OCI-LY7 (cell line): ENCODE measurements at regions not wholly inside any gene's neighbourhood (a gene's known extent, or its start where the extent isn't known, plus 50 kb on each side); places are given as distances from the start of the nearest gene placed in this dataset.

Experiments
- BruUV-seq: library from RNA; stranded (reverse); fragments of 400-500 nt; replicated peaks from 2 replicates; lab custom pipeline; 2021; lab: Mats Ljungman, UMichigan
- CTCF ChIA-PET: fragments of 300-600 bp; sonication (Branson Sonifier 250); formaldehyde crosslinking; loops from one replicate; lab custom pipeline; 2022; ENCODE audit warnings: antibody characterized with exemption; ENCODE audit not compliant: unreplicated experiment; lab: Charles Lee
- POLR2A ChIA-PET: fragments of 300-600 bp; sonication (Branson Sonifier 250); formaldehyde crosslinking; loops from one replicate; lab custom pipeline; 2022; ENCODE audit warnings: antibody characterized with exemption; lab: Charles Lee
- DNase-seq: peaks from one replicate; pipeline ENCODE4 v3.0.0-alpha.2; 2015; ENCODE audit warnings: low spot score
- H2AFZ ChIP-seq: fragments of 200-600 bp; sonication (generic), shearing (Covaris generic); 2 replicates; pipeline ENCODE4 v1.6.1; 2014; ENCODE audit warnings: mild to moderate bottlenecking, antibody characterized with exemption, low read length, moderate library complexity
- H3K27ac ChIP-seq: fragments of 200-600 bp; sonication (generic); 2 replicates; pipeline ENCODE4 v1.5.1; 2014; ENCODE audit warnings: mixed run types, low read depth, mild to moderate bottlenecking, moderate library complexity, low read length, inconsistent platforms; ENCODE audit not compliant: poor library complexity, severe bottlenecking
- H3K36me3 ChIP-seq: fragments of 200-600 bp; sonication (generic); 2 replicates; pipeline ENCODE4 v1.6.1; 2014; ENCODE audit warnings: mild to moderate bottlenecking, antibody characterized with exemption, low read length, moderate library complexity, mixed read lengths; ENCODE audit not compliant: insufficient read depth
- H3K4me1 ChIP-seq: fragments of 200-600 bp; sonication (generic); 2 replicates; pipeline ENCODE4 v1.5.1; 2014; ENCODE audit warnings: mild to moderate bottlenecking, low read length; ENCODE audit not compliant: insufficient read depth, poor library complexity, severe bottlenecking
- H3K4me2 ChIP-seq: fragments of 200-600 bp; sonication (generic); 2 replicates; pipeline ENCODE4 v1.6.1; 2014; ENCODE audit warnings: mild to moderate bottlenecking, low read length
- H3K4me3 ChIP-seq: fragments of 200-600 bp; sonication (generic); 2 replicates; pipeline ENCODE4 v1.5.1; 2014; ENCODE audit warnings: mild to moderate bottlenecking, low read depth, low read length; ENCODE audit not compliant: poor library complexity, severe bottlenecking
- H3K79me2 ChIP-seq: fragments of 200-600 bp; sonication (generic); 2 replicates; pipeline ENCODE4 v1.6.1; 2016; ENCODE audit warnings: low read depth, mild to moderate bottlenecking, low read length, moderate library complexity, mixed read lengths; ENCODE audit not compliant: insufficient read depth
- H3K9me2 ChIP-seq: fragments of 200-600 bp; sonication (generic); 2 replicates; pipeline ENCODE4 v1.6.1; 2016; ENCODE audit warnings: mild to moderate bottlenecking, low read length, mixed read lengths; ENCODE audit not compliant: insufficient read depth
- H3K9me3 ChIP-seq: fragments of 200-600 bp; sonication (generic); 2 replicates; pipeline ENCODE4 v1.6.1; 2014; ENCODE audit warnings: mild to moderate bottlenecking, mixed run types, low read length, mixed read lengths
- H4K20me1 ChIP-seq: fragments of 200-600 bp; sonication (generic); 2 replicates; pipeline ENCODE4 v1.6.1; 2014; ENCODE audit warnings: mild to moderate bottlenecking, antibody characterized with exemption, low read length, moderate library complexity, mixed read lengths; ENCODE audit not compliant: insufficient read depth
- EZH2phosphoT487 ChIP-seq: fragments of 200-600 bp; sonication (generic); IDR thresholded peaks from 2 replicates; pipeline ENCODE4 v1.6.1; 2018; ENCODE audit warnings: low read depth, borderline replicate concordance, mild to moderate bottlenecking, mixed run types, antibody characterized with exemption, low read length, moderate library complexity, mixed read lengths
- intact Hi-C: fragments of 100-400 bp; cut with micrococcal nuclease; formaldehyde crosslinking; loops from one replicate; pipeline ENCODE4 v1.10.0; 2022; ENCODE audit not compliant: unreplicated experiment
- TF ChIP-seq, protein P1 (sequence below): fragments of 200-600 bp; sonication (generic); conservative IDR thresholded peaks from 2 replicates; pipeline ENCODE4 v1.5.1; 2014; ENCODE audit warnings: mild to moderate bottlenecking, antibody characterized with exemption, low read length, moderate library complexity, mixed read lengths

DNA sequence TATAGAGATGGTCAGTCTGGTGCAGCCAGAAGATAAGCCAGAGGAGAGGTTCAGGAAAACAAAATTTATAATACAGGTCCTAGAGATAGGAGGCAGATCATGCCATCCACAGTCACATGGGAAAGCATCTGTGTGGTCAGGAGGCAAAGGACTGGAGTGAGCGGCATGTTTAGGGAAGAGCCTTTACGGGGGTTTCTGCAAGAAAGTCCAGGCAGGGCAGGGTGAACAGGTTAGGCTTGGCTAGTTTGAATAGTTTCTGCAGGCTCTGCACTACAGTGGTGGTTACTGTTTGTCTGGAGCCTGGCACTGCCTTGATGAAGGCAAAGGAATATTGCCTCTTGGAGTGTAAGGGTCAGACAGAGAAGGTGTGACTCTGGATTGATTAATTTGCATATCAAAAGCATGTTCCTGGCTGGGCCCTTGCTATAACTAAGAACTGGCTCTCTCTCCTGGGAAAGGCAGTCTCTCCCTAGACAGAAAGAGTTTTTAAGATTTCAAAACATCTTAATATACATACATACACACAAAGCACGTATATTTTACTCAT is 1034.7 kb upstream of the CHAC2 start:
- H3K9me2 ChIP-seq: no peaks in the 10 kb centered on the region
- no peaks in the 10 kb centered on the region for H3K4me1 ChIP-seq
- H3K4me3 ChIP-seq: no peak overlapping the region
- DNase-seq: no peak
- no peaks in the 10 kb centered on the region for H3K9me3 ChIP-seq
- ChIA-PET POLR2A (no interaction called here), CTCF (no interaction called here)
- no TSS peak for BruUV-seq
- intact Hi-C loops: no loop called here
- H3K27ac ChIP-seq: no peak overlapping the region
- no peaks in the 10 kb centered on the region for H3K36me3 ChIP-seq
- H4K20me1 ChIP-seq: no peaks in the 10 kb centered on the region
- H3K79me2 ChIP-seq: no peaks in the 10 kb centered on the region
- no peak overlapping the region for H2AFZ ChIP-seq
- TF ChIP-seq, protein P1, sequence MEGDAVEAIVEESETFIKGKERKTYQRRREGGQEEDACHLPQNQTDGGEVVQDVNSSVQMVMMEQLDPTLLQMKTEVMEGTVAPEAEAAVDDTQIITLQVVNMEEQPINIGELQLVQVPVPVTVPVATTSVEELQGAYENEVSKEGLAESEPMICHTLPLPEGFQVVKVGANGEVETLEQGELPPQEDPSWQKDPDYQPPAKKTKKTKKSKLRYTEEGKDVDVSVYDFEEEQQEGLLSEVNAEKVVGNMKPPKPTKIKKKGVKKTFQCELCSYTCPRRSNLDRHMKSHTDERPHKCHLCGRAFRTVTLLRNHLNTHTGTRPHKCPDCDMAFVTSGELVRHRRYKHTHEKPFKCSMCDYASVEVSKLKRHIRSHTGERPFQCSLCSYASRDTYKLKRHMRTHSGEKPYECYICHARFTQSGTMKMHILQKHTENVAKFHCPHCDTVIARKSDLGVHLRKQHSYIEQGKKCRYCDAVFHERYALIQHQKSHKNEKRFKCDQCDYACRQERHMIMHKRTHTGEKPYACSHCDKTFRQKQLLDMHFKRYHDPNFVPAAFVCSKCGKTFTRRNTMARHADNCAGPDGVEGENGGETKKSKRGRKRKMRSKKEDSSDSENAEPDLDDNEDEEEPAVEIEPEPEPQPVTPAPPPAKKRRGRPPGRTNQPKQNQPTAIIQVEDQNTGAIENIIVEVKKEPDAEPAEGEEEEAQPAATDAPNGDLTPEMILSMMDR: no peak
- TF ChIP-seq EZH2phosphoT487: no peak
- no peak overlapping the region for H3K4me2 ChIP-seq

DNA sequence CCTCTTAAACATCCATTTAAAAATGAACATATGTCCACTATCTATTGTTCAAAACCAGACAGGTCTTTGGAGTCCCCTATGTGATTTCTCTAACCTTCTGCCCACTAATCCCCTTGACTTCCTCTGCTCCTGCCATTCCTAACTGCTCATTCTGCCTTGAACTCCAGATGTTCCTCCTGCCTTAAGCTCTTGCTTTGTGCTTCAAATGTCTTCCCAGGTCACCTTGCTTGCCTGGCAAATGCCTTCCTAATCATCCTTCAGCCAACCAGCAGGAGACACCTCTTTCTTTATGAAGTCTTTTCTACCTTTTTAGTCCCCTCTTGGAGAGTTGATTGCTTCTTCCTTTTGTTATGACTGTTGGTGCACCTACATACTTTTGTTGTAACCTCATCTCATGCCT is 1043.0 kb upstream of the CHAC2 start:
- BruUV-seq: no TSS peak
- DNase-seq: no peak
- POLR2A ChIA-PET: no interaction called here
- intact Hi-C loops: no loop called here
- no peaks in the 10 kb centered on the region for H3K79me2 ChIP-seq
- no peak overlapping the region for H3K27ac ChIP-seq
- H3K9me3 ChIP-seq: no peaks in the 10 kb centered on the region
- H3K4me2 ChIP-seq: no peak overlapping the region
- H3K36me3 ChIP-seq: no peaks in the 10 kb centered on the region
- CTCF ChIA-PET: no interaction called here
- TF ChIP-seq EZH2phosphoT487: no peak
- TF ChIP-seq, protein P1: no peak
- no peaks in the 10 kb centered on the region for H3K9me2 ChIP-seq
- H3K4me1 ChIP-seq: no peaks in the 10 kb centered on the region
- H2AFZ ChIP-seq: no peak overlapping the region
- no peaks in the 10 kb centered on the region for H4K20me1 ChIP-seq
- no peak overlapping the region for H3K4me3 ChIP-seq

DNA sequence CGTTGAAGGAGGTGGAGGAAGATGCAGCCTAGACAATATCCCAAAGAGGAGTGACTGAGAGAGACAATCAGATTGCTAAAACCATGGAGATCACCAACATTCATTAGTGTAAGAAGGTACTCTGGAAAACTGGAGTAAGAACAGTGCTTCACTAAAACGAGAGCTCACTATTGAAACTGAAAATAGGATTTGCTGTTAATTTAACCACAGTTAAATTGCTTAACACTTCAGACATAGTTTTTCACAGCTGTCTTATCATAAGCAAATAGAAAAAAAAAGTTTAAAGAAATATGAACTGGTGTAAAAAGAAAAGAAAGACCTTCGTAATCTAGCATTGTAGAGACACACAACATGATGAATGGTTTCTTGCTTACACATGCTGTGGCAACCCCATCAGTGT is 1049.8 kb upstream of the CHAC2 start:
- Histone ChIP-seq H3K4me1 (no peaks in the 10 kb centered on the region), H4K20me1 (no peaks in the 10 kb centered on the region), H3K4me3 (no peak overlapping the region), H2AFZ (no peak overlapping the region), H3K4me2 (no peak overlapping the region), H3K9me3 (no peaks in the 10 kb centered on the region), H3K27ac (no peak overlapping the region), H3K79me2 (no peaks in the 10 kb centered on the region), H3K9me2 (no peaks in the 10 kb centered on the region), H3K36me3 (no peaks in the 10 kb centered on the region)
- intact Hi-C loops: no loop called here
- ChIA-PET CTCF (no interaction called here), POLR2A (no interaction called here)
- TF ChIP-seq EZH2phosphoT487: no peak
- TF ChIP-seq, protein P1: no peak
- BruUV-seq: no TSS peak
- no peak for DNase-seq
